SHP77 (cell line): ENCODE measurements at regions not wholly inside any gene's neighbourhood (a gene's known extent, or its start where the extent isn't known, plus 50 kb on each side); places are given as distances from the start of the nearest gene placed in this dataset.
A peak's percentile ranks its signal among the peaks of the same experiment; 100 is the strongest.
"Not testable (repeated sequence)": the region's sequence is repeated elsewhere in the genome, so short reads cannot be mapped to it uniquely, and the experiment has no call there.

Experiments
- DNase-seq, 2 experiments: peaks; one replicate each; lab custom pipeline; 2025; lab: John Stamatoyannopoulos, UW

DNA sequence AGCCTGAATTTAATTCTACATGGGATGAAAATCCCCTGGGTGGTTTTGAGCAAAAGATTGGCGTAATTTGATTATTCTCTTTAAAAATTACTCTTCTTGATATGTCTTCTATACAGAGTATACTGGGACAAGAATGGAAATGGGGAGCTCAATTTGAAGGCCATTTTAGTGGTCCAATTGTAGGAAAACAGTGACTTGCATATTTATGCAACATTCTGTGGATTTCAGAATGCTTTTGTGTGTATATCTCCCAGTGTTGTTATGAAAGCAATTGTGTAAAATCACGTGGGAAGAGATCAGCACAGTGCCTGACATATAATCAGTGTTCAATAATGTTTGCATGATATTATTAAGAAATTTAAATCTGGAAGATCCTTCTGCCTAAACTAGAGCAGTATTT, 575.9 kb upstream of the PBX1 start:
- DNase-seq = no peak

DNA sequence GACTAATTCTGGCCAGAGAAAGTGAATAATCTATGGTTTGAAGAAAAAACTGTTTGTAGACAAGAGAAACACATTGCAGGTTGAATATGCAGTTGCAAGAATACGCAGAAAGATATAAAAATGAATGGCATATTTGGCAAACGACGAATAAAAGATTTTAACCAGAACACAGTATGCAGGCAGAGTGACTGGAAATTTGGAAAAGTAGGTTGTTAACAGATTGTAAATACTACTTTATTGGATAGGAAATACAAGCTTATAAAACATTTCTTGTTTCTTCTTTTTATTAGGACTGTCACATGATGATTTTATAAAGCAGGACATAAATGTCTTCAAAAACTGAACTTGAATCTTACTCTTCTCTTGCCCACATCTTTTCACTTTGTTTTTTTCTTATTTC, 573.3 kb upstream of the PBX1 start:
- DNase-seq = no peak

DNA sequence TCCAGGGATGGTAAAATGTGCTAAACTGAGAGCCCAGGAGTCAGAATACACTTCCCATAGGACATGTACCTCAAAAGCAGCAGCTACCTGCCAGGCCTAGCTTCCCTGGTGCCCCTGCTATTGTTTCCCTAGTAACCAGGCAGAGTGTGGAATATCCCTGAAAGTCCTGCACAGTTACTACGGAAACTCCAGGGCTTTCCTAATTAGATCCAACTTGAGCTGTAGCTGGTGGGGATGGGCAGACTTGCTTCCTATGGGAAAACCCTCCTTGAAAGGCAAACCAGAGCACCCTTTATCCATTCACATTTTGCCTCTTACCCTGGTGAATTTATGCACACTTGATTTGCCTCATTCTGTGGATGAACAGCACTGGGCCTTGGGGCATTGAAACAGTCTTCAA, 559.9 kb upstream of the PBX1 start:
- no peak for DNase-seq

DNA sequence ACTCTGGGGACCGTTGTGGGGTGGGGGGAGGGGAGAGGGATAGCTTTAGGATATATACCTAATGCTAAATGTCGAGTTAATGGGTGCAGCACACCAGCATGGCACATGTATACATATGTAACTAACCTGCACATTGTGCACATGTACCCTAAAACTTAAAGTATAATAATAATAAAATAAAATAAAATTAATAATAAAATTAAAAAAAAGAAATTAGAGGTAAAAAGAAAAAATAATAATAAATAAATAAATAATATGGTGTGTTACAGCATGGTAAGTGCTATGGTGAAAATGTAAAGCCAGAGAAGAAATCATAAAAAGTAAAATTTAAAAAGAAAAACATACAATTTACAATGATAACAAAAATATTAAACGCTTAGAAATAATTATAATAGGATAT, 552.8 kb upstream of the PBX1 start:
- DNase-seq = not testable (repeated sequence)

DNA sequence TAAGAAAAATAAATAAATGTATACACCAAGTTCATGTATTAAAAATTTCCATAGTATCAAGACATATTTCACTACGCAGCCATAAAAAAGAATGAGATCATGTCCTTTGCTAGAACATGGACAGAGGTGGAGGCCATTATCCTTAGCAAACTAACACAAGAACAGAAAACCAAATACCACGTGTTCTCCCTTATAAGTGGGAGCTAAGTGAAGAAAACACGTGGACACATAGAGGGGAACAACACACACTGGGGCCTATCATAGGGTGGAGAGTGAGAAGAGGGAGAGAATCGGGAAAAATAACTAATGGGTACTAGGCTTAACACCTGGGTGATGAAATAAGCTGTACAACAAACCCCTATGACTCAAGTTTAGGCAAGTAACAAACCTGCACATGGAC, 552.4 kb upstream of the PBX1 start:
- no peak for DNase-seq

DNA sequence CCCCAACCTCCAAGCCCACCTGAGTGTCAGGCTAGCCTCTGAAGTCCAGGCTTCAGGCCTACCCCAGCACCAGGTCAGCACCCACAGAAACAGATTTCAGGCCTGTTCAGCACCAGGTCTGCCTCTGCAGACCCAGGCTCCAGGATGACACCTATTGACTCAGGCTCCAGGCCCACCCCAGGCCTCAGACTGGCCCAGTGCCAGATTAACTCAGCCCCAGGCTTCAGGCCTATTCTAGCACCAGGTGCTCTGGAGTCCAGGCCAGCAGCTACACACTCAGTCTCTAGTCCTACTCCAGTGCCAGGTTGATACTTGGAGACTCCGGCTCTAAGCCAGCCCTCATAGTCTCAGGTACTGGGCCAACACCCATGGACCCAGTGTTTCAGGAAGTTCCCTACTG, 541.7 kb upstream of the PBX1 start:
- DNase-seq = peak; percentile 60 to 64

DNA sequence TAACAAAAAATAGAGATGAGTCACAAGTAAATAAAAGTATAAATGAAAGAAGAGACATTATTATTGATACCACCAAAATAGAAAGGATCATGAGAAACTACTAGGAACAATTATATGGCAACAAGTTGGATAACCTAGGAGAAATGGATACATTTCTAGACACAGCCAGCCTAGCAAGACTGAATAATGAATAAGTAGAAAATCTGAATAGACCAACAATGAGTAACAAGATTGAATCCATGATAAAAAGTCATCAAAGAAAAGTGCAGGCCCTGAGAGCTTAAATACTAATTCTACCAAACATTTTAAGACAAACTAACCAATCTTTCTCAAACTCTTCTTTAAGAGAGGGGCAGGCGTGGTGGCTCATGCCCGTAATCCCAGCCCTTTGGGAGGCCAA, 538.6 kb upstream of the PBX1 start:
- DNase-seq = no peak

DNA sequence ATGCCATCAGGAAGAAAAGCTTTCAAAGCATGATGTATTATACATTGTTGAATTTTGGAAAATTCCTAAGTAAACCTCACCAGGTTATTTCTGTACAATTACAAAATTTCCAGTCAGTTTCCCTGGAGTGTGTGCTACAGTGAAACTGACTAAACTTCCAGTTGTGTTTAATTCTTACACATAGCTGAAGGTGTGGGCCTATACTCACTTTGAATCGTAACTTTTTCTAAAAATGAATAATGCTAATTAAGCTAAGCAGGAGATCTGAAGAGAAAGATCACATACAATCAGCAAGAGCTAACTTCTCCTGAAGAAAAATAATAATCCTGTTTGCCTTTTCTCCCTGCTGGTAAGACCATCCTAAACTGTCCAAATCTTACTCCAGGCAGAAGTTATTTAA, 537.2 kb upstream of the PBX1 start:
- no peak for DNase-seq

DNA sequence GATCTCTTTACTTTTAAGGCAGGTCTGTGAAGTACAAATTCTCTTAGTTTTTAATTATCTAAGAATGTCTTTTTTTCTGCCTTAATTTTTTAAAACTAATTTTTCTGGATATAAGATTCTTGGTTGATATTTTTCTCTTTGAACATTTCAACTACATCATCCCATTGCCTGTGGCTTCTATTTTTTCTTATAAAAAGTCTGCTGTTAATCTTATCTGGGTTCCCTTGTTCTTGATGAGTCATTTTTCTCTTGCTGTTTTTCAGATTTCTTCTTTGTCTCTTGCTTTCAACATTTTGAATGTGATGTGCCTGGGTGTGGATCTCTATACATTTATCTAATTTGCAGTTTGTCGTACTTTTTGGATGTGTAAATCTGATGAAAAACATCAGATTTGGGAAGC, 525.2 kb upstream of the PBX1 start:
- no peak for DNase-seq

DNA sequence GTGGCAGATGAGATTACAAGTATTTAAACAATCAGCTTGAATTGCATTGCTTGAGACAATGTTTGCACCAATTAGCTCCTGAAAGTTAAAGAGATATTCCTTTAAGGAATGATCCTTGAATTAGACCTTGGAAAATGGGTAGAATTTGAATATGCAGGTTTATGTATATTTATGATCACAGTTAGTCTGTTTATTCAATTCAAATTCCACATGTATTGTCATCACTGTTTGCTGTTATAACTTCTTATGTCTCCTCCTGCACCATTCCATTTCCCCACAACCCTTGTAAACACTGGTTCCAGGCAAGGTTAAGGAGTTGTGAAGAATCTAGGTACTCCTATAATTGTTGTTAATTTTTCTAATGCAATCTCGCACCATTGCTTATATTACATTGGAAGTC, 518.2 kb upstream of the PBX1 start:
- DNase-seq = no peak

DNA sequence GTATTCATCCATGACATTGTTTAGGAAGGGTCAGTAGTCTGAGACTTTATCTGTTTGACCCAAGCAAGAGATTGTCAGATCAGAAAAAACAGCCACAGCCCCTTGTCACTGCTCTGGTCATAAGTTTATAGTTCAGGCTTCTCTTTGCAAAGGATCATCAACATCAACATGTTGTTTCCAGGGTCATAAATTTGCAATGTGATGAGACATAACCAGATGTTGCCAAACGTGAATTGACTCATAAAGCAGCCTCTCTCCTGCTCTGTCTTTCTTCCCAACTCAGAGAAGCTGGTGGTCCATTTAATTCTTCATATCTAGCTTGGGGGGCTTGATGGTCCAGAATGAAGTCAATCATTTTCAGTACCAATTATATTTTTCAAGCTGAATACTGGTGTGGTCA, 507.2 kb upstream of the PBX1 start:
- no peak for DNase-seq

DNA sequence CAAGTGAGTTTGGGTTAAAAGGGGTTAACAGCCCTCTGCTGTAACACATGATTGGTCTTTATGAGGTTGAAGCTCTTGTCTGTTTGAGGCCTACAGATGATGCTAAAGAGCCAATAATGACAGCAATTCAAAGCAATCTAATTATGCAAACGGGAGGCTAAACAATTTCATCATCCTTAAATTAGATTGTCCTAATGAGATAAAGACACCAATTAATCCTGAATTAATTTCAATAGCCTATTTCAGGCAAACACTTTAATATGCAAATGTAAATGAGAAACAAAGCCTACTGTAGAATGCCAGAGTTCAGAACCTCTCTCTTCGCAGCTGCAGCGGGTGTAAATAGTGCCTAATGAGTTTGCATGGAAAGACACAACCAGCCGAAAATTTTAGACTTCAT, 504.7 kb upstream of the PBX1 start:
- DNase-seq = no peak

DNA sequence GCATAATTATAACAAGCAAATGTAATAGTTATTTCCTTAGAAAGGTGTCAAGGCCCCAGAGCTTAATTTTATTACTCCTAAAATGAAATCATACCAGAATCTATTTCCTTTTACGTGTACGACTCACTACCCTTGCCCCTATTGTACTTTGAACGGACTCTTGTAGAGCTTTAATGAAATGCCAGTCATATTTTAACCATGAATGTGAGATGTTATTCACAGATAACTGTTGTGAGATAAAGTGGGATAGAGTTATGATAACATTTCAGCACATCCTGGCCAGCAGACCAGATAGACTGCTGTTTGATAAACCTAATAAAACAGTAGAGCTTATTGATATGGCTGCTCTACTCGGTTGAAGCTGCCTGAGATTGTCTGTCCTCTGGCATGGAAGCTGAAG, 500.8 kb upstream of the PBX1 start:
- DNase-seq = no peak

DNA sequence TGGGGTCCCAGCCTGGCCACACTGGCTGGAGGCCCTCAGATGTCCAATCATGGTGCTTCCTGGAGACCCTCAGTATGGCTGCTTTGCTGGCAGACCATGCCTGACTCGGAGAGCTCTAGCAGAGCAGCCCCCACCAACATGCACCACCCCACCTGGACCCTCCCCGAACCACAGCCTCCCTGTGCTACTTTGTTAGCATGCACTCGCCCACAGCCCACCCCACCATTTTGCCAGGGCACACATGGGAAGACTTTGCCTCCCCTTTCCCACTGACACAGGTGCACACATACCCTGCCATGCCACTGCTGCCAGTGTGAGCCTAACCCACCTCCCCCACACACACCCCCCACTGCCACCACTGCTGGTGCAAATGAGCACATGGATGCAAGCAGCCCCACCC, 497.5 kb upstream of the PBX1 start:
- no peak for DNase-seq

DNA sequence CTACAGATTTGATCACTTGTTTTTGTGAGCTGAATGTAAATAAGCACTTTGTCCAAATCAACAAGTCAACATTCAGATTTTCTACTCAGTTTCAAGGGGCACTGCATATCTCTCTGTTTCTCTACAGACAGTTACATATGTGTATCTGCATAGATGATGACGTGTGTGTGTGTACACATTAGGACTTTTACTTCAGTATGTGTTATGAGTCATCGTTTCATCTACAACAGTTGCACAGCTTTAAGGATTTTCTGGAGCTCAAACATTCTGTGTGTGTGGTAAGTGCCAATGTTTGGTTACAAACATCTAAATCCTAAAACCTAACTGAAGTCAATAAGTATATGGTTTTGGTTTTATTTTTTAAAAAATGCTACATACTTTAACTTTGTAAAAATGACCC, 494.5 kb upstream of the PBX1 start:
- peak in 1 of 2 experiments; percentile 45 for DNase-seq

DNA sequence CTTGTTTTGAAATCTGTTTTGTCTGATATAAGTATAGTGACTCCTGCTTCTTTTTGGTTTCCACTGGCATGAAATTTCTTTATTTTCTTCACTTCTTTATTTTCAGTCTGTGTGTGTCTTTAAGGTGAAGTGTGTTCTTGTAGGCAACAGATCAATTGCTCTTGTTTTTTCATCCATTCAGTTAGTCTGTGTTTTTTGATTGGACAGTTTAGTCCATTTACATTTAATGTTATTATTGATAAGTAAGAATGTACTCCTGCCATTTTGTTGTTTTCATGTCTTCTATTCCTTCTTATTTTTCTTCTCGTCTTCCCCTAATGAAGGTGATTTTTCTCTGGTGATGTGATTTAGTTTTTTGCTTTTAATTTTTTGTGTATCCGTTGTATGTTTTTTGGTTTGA, 487.7 kb upstream of the PBX1 start:
- no peak for DNase-seq

DNA sequence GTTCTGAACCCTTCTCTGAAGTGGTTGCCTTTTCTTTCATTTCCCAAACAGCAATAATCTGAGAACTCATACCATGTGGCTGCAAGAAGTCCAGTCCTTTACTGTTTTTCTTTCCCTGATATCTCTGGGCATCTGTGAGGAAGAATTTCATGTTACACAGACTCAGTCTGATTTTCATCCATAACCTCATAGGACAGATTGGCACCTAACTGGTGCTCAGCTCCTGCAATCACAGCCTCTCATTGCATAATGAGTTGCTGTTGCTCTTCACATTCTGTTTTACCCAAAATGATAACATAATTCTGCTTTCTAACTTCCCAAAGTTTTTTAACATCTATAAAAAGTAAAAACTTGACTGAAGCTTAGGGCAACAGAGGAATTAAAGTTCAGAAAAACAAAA, 472.2 kb upstream of the PBX1 start:
- no peak for DNase-seq

DNA sequence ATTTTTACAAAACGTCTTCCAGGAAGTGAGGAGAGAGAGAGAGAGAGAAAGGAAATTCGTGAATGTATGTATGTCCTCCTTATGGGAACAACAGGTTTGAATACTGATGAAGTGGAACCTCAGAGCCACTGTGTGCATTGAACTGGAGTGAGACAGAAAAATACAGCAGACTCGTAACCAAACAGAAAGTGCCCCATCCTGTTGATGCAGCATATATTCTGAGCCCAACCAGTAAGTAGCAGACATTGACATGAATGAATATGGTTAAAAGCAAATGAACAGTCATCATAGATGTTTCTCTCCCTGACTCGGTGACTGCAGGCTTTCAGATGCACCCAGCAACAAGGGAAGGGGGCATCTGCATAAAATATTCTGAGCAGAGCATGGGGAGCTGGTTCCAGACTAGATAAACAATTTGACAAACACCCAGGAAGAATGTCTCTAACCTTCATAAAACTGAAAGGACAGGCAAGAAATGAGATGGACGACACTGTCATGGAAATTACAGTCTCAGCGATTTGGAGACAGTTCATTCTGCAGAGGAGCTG, 471.0 kb upstream of the PBX1 start:
- DNase-seq = no peak

DNA sequence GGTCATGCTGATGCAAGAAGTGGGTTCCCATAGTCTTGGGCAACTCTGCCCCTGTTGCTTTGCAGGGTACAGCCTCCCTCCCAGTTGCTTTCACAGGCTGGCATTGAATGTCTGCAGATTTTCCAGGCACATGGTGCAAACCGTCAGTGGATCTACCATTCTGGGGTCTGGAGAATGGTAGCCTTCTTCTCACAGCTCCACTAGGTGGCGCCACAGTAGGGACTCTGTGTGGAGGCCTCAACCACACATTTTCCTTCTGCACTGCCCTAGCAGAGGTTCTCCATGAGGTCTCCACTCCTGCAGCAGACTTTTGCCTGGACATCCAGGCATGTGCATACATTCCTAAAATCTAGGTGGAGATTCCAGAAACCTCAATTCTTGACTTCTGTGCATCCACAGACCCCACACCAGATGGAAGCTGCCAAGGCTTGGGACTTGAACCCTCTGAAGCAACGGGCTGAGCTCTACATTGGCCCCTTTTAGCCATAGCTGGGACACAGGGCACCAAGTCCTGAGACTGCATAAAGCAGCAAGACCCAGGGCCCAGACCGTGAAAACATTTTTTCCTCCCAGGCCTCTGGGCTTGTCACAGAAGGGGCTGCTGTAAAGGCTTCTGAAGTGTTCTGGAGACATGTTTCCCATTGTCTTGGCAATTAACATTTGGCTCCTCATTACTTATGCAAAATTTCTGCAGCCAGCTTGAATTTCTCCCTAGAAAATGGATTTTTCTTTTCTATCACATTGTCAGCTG, 466.2 kb upstream of the PBX1 start:
- DNase-seq = no peak

DNA sequence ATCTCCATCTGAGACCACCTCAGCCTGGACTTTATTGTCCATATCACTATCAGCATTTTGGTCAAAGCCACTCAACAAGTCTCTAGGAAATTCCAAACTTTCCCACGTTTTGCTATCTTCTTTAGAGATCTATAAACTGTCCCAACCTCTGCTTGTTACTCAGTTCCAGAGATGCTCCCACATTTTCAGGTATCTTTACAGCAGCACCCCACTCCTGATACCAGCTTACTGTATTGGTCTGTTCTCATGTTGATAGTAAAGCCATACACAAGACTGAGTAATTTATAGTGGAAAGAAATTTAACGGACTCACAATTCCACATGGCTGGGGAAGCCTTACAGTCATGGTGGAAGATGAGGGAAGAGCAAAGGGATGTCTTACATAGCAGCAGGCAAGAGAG, 465.4 kb upstream of the PBX1 start:
- no peak for DNase-seq

DNA sequence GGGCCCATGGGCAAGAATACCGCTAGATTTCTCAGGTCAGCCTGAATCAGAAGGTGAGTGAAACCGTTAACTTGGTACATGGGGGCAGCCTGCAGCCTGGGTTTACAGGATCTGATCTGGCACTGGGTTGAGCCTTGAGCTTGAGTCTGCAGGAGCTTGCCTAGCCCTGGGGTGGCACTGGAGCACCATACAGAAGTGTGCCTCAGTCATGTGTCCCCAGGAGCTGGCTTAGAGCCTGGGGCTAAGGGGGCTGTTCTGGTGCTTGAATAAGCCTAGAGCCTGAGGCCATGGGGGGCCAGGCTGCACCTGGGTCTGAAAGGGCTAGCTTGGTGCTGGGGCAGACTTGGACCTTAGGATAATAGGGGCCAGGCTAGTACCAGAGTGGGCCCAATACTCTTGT, 457.2 kb upstream of the PBX1 start:
- DNase-seq = no peak

DNA sequence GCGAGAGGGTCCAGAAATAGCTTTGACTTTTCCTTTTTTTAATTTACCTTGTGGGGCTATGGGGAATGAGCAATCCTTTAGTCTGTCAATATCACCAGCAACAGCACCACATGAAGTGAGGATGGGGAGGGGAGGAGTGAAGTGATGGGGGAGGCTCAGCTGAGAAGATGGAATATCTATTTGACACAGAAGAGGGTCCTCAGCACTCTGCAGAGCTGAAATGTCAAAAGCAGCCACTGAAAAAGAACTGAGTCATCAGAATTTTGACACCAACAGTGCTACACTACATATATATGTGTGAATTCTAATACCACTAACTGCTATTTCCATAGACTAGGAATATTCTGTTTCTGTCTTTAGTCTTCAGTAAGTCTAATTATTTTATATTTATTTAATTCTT, 427.0 kb upstream of the PBX1 start:
- no peak for DNase-seq

DNA sequence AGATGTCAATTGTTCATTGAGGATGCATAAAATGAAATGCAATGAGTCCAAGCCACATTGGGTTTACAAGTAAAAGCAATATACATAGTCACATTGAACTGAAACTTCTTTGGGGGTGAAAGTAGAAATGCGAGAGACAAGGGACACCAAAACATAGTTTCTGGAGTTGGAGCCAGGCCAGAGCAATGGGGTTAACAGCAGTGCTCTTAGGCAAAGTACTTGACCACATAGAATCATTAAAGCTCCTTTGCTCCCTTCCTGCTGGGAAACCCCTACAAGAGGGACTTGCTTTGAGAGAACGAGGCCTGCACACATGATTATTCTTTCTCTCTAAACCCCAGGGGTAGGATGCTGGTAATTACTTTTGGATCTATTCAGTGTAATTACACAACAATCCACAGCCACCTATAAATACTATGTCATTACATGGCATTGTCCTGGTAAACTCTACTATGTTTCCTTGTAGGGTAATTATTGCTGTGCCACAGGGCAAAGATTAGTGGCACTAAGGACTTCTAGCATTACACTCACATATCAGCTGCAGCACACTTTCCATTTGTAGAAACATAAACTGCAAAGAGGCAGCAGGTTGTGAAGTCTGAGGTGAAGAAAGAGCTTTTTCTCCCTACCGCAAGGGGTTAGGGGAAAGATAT, 421.6 kb upstream of the PBX1 start:
- DNase-seq = no peak

DNA sequence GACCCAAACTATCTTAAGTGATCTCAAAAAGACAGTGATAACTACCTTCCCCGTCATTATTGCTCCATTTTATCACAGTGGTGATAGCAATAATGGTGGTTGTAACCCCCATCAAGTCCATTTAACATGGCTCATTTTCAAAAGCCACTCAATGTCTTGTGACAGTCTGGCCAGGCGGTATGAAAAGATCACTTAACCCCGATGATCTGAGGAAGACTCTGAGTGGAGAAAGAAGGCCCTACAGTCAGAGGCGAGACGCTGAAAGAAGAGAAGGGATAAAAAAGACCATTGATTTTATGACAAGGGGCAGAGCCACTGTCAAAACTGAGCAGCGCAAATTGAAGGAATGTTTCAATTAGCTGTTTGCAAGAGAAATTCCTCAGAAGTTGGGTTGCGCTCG, 417.2 kb upstream of the PBX1 start:
- no peak for DNase-seq
